Type B pancreatic cell (in vitro differentiated cells): ENCODE measurements at regions not wholly inside any gene's neighbourhood (a gene's known extent, or its start where the extent isn't known, plus 50 kb on each side); places are given as distances from the start of the nearest gene placed in this dataset.

Experiments
- DNase-seq: peaks from one replicate; pipeline ENCODE4 v3.0.0; 2021; ENCODE audit warnings: mixed read lengths; ENCODE audit not compliant: unreplicated experiment; ENCODE audit errors: extremely low spot score
- H3K27ac Mint-ChIP-seq: 2 replicates; pipeline ENCODE4 v1.8.0; 2021; ENCODE audit warnings: mild to moderate bottlenecking, mixed read lengths
- H3K27me3 Mint-ChIP-seq: 2 replicates; pipeline ENCODE4 v1.8.0; 2021; ENCODE audit warnings: mixed read lengths
- H3K36me3 Mint-ChIP-seq: 2 replicates; pipeline ENCODE4 v1.8.0; 2021; ENCODE audit warnings: mixed read lengths
- H3K4me1 Mint-ChIP-seq: one replicate; pipeline ENCODE4 v1.8.0; 2021; ENCODE audit warnings: mixed read lengths; ENCODE audit not compliant: unreplicated experiment
- H3K4me3 Mint-ChIP-seq: 2 replicates; pipeline ENCODE4 v1.8.0; 2021; ENCODE audit warnings: mild to moderate bottlenecking, mixed read lengths
- H3K9me3 Mint-ChIP-seq: 2 replicates; pipeline ENCODE4 v1.8.0; 2021; ENCODE audit warnings: mixed read lengths
- TF ChIP-seq, protein P1 (sequence below): fragments of 200-600 bp; sonication (generic); conservative IDR thresholded peaks from 2 replicates; pipeline ENCODE4 v1.5.0; 2021; ENCODE audit warnings: antibody characterized with exemption, mild to moderate bottlenecking

DNA sequence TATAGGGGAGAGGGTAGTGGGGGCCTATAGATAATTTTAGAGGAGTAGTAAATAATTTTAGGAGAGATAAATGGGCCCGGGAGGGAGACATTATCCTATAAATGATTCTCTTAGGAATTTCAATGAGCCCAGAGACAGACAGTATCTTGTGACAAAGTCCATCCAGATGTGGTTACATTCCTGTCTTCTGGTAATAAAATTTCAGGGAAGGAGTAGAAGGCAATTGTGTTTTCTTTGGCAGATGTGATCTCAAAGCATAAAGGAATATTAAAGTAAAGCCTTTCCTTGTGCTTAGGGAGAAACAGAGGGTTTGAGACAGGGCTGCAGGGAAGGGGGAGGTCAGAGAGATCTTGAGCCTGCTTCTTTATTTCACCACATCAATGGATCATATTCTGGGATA, 979.8 kb upstream of the GJE1 start:
- no peak for DNase-seq
- Mint-ChIP-seq H3K36me3 (no peaks in the 10 kb centered on the region), H3K4me3 (no peak overlapping the region), H3K27me3 (no peaks in the 10 kb centered on the region), H3K4me1 (peaks cover 8% of the 10 kb centered on the region), H3K27ac (no peak overlapping the region), H3K9me3 (peaks cover 5% of the 10 kb centered on the region)
- TF ChIP-seq, protein P1, sequence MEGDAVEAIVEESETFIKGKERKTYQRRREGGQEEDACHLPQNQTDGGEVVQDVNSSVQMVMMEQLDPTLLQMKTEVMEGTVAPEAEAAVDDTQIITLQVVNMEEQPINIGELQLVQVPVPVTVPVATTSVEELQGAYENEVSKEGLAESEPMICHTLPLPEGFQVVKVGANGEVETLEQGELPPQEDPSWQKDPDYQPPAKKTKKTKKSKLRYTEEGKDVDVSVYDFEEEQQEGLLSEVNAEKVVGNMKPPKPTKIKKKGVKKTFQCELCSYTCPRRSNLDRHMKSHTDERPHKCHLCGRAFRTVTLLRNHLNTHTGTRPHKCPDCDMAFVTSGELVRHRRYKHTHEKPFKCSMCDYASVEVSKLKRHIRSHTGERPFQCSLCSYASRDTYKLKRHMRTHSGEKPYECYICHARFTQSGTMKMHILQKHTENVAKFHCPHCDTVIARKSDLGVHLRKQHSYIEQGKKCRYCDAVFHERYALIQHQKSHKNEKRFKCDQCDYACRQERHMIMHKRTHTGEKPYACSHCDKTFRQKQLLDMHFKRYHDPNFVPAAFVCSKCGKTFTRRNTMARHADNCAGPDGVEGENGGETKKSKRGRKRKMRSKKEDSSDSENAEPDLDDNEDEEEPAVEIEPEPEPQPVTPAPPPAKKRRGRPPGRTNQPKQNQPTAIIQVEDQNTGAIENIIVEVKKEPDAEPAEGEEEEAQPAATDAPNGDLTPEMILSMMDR = no peak

DNA sequence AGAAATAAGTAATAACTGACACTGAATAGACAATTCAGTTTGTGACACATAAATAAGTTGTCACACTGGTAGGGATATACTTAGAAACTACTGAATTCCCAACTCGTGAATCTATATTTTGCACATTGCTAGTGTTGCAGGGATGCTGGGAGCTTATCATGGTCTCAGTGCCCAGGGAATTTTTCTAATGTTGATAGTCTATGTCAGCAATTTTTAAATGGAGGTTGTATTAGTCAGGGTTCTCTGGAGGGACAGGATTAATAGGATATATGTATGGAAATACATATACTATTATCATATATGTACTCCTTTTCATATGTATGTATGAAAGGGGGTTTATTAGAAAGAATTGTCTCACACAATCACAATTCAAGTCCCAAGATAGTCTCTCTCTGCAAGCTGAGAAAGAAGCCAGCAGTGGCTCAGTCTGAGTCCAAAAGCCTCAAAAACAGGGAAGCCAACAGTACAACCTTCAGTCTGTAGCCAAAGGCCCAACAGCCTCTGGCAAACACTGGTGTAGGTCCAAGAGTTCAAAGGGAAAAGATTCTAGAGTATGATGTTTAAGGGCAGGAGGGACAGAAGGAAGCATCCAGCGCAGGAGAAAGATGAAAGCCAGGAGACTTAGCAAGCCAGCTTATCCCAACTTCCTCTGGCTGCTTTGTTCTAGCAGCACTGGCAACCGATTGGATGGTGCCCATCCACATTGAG, 980.9 kb upstream of the GJE1 start:
- Mint-ChIP-seq H3K4me1 (peaks cover 8% of the 10 kb centered on the region), H3K27me3 (no peaks in the 10 kb centered on the region), H3K36me3 (no peaks in the 10 kb centered on the region), H3K9me3 (peaks cover 5% of the 10 kb centered on the region), H3K27ac (no peak overlapping the region), H3K4me3 (no peak overlapping the region)
- TF ChIP-seq, protein P1 = no peak
- no peak for DNase-seq

- Mint-ChIP-seq H3K27me3 (no peaks in the 10 kb centered on the region), H3K9me3 (no peaks in the 10 kb centered on the region), H3K27ac (no peak overlapping the region), H3K36me3 (no peaks in the 10 kb centered on the region), H3K4me3 (no peak overlapping the region), H3K4me1 (no peaks in the 10 kb centered on the region)
- TF ChIP-seq, protein P1 = no peak
- DNase-seq = no peak
These were observed 990.9 kb upstream of the GJE1 start for GRCh38 chr6:141141870-141142269.

GRCh38 chr6:141140905-141141304, 991.8 kb upstream of the GJE1 start:
- Mint-ChIP-seq H3K27ac (no peak overlapping the region), H3K4me1 (no peaks in the 10 kb centered on the region), H3K9me3 (no peaks in the 10 kb centered on the region), H3K4me3 (no peak overlapping the region), H3K27me3 (no peaks in the 10 kb centered on the region), H3K36me3 (no peaks in the 10 kb centered on the region)
- DNase-seq = no peak
- TF ChIP-seq, protein P1 = no peak

DNA sequence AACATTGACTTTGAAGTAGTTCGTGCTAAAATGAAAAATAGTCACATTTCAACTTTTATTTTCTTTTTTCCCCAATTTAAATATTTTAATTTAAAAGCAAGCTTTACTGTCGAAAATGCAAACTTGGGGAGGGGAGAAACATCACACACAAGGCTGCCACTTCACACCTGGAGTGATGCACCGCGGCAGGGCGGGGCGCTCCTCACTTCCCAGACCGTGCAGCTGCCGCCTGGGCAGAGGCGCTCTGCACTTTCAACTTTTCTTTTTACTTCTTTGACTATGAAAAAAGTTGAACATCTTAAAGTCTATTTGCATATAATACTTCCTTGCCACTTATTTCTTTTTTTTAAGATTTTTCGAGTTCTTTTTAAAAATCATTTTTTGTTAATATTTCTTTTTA, 993.3 kb upstream of the GJE1 start:
- Mint-ChIP-seq H3K36me3 (no peaks in the 10 kb centered on the region), H3K4me1 (no peaks in the 10 kb centered on the region), H3K9me3 (no peaks in the 10 kb centered on the region), H3K4me3 (no peak overlapping the region), H3K27ac (no peak overlapping the region), H3K27me3 (no peaks in the 10 kb centered on the region)
- no peak for DNase-seq
- TF ChIP-seq, protein P1 = no peak
